Progenitor cell of endocrine pancreas (in vitro differentiated cells): ENCODE measurements at regions not wholly inside any gene's neighbourhood (a gene's known extent, or its start where the extent isn't known, plus 50 kb on each side); places are given as distances from the start of the nearest gene placed in this dataset.

Experiments
- DNase-seq: peaks from one replicate; pipeline ENCODE4 v3.0.0; 2021; ENCODE audit warnings: low spot score; ENCODE audit not compliant: unreplicated experiment
- H3K27ac Mint-ChIP-seq: 2 replicates; pipeline ENCODE4 v1.8.0; 2021; ENCODE audit warnings: mild to moderate bottlenecking, moderate library complexity, mixed read lengths
- H3K27me3 Mint-ChIP-seq: 2 replicates; pipeline ENCODE4 v1.8.0; 2021; ENCODE audit warnings: mixed read lengths
- H3K36me3 Mint-ChIP-seq: 2 replicates; pipeline ENCODE4 v1.8.0; 2022; ENCODE audit warnings: mixed read lengths; ENCODE audit not compliant: insufficient read depth
- H3K4me1 Mint-ChIP-seq: 2 replicates; pipeline ENCODE4 v1.8.0; 2021; ENCODE audit warnings: low read depth, mixed read lengths
- H3K4me3 Mint-ChIP-seq: 2 replicates; pipeline ENCODE4 v1.8.0; 2021; ENCODE audit warnings: low read depth, mild to moderate bottlenecking, moderate library complexity, mixed read lengths
- H3K9me3 Mint-ChIP-seq: 2 replicates; pipeline ENCODE4 v1.8.0; 2021; ENCODE audit warnings: low read depth, mixed read lengths
- CTCF ChIP-seq: fragments of 200-600 bp; sonication (generic); IDR thresholded peaks from one replicate; pipeline ENCODE4 v1.5.0; 2021; ENCODE audit warnings: antibody characterized with exemption, mild to moderate bottlenecking; ENCODE audit not compliant: unreplicated experiment

- Mint-ChIP-seq H3K4me1 (no peaks in the 10 kb centered on the region), H3K27me3 (peaks cover 26% of the 10 kb centered on the region), H3K4me3 (no peak overlapping the region), H3K36me3 (no peaks in the 10 kb centered on the region), H3K9me3 (no peaks in the 10 kb centered on the region), H3K27ac (no peak overlapping the region)
- no peak for TF ChIP-seq CTCF
- no peak for DNase-seq
These were observed 79.4 kb upstream of the POU3F1 start for GRCh38 chr1:38125837-38126520.

GRCh38 chr1:38125016-38125415 lies 78.4 kb upstream of the POU3F1 start:
- H3K4me1 Mint-ChIP-seq = no peaks in the 10 kb centered on the region
- H3K4me3 Mint-ChIP-seq = no peak overlapping the region
- H3K36me3 Mint-ChIP-seq = no peaks in the 10 kb centered on the region
- no peak for TF ChIP-seq CTCF
- DNase-seq = no peak
- no peak overlapping the region for H3K27ac Mint-ChIP-seq
- H3K9me3 Mint-ChIP-seq = no peaks in the 10 kb centered on the region
- peaks cover 25% of the 10 kb centered on the region for H3K27me3 Mint-ChIP-seq

- Mint-ChIP-seq H3K27me3 (peaks cover 22% of the 10 kb centered on the region), H3K4me1 (no peaks in the 10 kb centered on the region), H3K27ac (no peak overlapping the region), H3K36me3 (no peaks in the 10 kb centered on the region), H3K9me3 (no peaks in the 10 kb centered on the region), H3K4me3 (no peak overlapping the region)
- TF ChIP-seq CTCF = no peak
- no peak for DNase-seq
These were observed 77.0 kb upstream of the POU3F1 start for GRCh38 chr1:38123356-38124135.

- H3K4me1 Mint-ChIP-seq = no peaks in the 10 kb centered on the region
- no peaks in the 10 kb centered on the region for H3K9me3 Mint-ChIP-seq
- H3K27me3 Mint-ChIP-seq = peaks cover 10% of the 10 kb centered on the region
- no peak overlapping the region for H3K27ac Mint-ChIP-seq
- DNase-seq = no peak
- H3K4me3 Mint-ChIP-seq = no peak overlapping the region
- TF ChIP-seq CTCF = no peak
- no peaks in the 10 kb centered on the region for H3K36me3 Mint-ChIP-seq
These were observed 74.7 kb upstream of the POU3F1 start for GRCh38 chr1:38121231-38121680.

GRCh38 chr1:38120552-38121230 lies 74.1 kb upstream of the POU3F1 start:
- Mint-ChIP-seq H3K27me3 (peaks cover 10% of the 10 kb centered on the region), H3K36me3 (no peaks in the 10 kb centered on the region), H3K4me3 (no peak overlapping the region), H3K27ac (no peak overlapping the region), H3K4me1 (no peaks in the 10 kb centered on the region), H3K9me3 (no peaks in the 10 kb centered on the region)
- TF ChIP-seq CTCF = no peak
- no peak for DNase-seq
